Colonic mucosa (tissue), 4 donors: ENCODE measurements at regions not wholly inside any gene's neighbourhood (a gene's known extent, or its start where the extent isn't known, plus 50 kb on each side); places are given as distances from the start of the nearest gene placed in this dataset.

ENCODE experiments used
- DNase-seq: peaks from one replicate; pipeline ENCODE4 v3.0.0-alpha.2; 2020
- H3K27ac ChIP-seq: fragments of 200-600 bp; one replicate; pipeline ENCODE4 v1.8.0; 2021
- H3K27me3 ChIP-seq: fragments of 200-600 bp; one replicate; pipeline ENCODE4 v1.8.0; 2021
- H3K36me3 ChIP-seq: fragments of 200-600 bp; one replicate; pipeline ENCODE4 v1.8.0; 2021
- H3K4me1 ChIP-seq: fragments of 200-600 bp; one replicate; pipeline ENCODE4 v1.8.0; 2021; ENCODE audit warnings: mild to moderate bottlenecking
- H3K4me3 ChIP-seq: fragments of 200-600 bp; one replicate; pipeline ENCODE4 v1.8.0; 2021
- H3K9ac ChIP-seq, 2 donors: one replicate each; pipeline ENCODE4 v1.7.0; 2013; ENCODE audit warnings: control low read depth in 2 of 2, low read depth in 2 of 2, low read length in 2 of 2
- H3K9me3 ChIP-seq: fragments of 200-600 bp; one replicate; pipeline ENCODE4 v1.8.0; 2021
- CTCF ChIP-seq: fragments of 200-600 bp; IDR thresholded peaks from one replicate; pipeline ENCODE4 v1.8.0; 2022; ENCODE audit warnings: antibody characterized with exemption, mild to moderate bottlenecking
- intact Hi-C: fragments of 100-400 bp; cut with DNase I; formaldehyde crosslinking; loops from one replicate; pipeline ENCODE4 v1.14.1; 2022
- donor health status: healthy.
- donor health status: DM: no; HTN: no; CAD: no.
- donor health status: DM: no; HTN: no; CAD: no.

DNA sequence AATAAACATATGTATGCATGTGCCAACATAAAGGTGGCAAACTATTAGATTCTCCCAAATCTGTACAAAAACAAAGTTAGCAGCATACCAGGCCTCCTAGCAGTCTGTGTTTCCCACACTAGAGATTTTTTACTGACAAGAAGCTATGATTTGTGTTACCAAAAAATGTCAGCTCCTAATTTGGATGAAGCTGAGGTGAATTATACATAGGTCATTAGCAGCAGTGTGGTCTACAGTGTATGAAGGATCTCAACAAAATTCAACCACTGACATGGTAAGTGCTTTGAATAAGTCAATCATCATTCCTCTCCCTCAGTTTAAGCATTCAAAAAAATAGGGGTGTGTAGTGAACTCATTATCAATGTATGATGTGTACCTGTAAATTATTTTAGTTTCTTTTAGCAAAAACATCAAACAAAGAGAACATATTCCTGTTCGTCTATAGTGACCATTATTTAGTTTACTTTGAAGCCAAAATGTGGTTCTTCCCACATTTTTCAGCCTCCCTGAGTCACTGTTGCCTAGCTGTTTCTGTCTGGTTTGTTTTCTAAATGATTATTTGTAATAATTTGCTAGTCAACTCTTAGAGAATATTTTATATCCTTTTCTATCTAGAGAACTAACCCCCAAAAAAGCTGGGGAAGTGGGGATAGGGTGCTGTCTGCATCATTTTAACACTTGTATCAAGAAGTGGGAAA lies 52.1 kb upstream of the RGMB start:
- no peaks in the 10 kb centered on the region for H3K9me3 ChIP-seq
- no peaks in the 10 kb centered on the region for H3K36me3 ChIP-seq
- no peak overlapping the region for H3K9ac ChIP-seq
- H3K4me3 ChIP-seq = no peak overlapping the region
- no peaks in the 10 kb centered on the region for H3K4me1 ChIP-seq
- no peaks in the 10 kb centered on the region for H3K27me3 ChIP-seq
- intact Hi-C loops = no loop called here
- TF ChIP-seq CTCF = no peak
- H3K27ac ChIP-seq = no peak overlapping the region
- no peak for DNase-seq

DNA sequence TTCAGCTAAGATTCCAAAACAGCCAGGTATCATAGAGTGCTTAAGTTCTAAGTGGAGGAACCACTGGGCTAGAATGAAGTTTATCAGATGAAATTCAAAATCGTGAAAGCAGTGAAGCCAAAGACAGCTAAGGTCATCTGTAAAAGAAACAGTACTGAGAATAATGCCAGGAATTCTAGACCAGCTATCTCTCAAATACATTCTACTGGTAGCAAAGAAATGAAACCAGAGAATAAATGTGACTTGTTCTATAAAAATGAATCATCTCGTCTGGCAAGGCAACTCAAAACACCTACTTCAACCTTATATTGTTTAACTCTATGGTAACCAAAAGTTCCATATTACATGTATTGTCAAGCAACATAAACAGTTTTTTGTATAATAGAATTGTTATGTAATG lies 51.3 kb upstream of the RGMB start:
- H3K4me3 ChIP-seq = no peak overlapping the region
- no peak overlapping the region for H3K9ac ChIP-seq
- no peaks in the 10 kb centered on the region for H3K9me3 ChIP-seq
- no peaks in the 10 kb centered on the region for H3K36me3 ChIP-seq
- no peak overlapping the region for H3K27ac ChIP-seq
- no peaks in the 10 kb centered on the region for H3K27me3 ChIP-seq
- DNase-seq = no peak
- intact Hi-C loops = no loop called here
- no peaks in the 10 kb centered on the region for H3K4me1 ChIP-seq
- TF ChIP-seq CTCF = no peak

DNA sequence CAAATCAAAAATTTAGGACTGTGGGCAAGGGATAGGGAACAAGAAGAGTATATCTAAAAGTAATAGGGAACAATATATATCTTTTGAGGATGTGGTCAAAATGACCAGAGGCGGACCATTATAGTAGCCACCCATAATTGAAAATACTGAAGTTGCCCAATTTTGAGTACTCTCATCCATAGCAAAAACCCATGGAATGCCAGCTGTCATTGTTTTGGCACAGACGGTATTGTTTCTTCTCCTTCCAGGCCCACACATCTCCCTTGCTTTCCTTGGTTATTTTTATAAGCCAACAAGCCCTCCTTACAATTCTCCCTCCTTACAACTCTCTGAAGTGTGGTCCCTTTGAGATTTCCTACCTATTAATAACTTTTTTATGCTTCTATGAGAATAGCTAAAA lies 50.4 kb upstream of the RGMB start:
- H3K9ac ChIP-seq = no peak overlapping the region
- H3K27ac ChIP-seq = no peak overlapping the region
- no peak for DNase-seq
- no peaks in the 10 kb centered on the region for H3K4me1 ChIP-seq
- no peaks in the 10 kb centered on the region for H3K36me3 ChIP-seq
- no peaks in the 10 kb centered on the region for H3K9me3 ChIP-seq
- no peak overlapping the region for H3K4me3 ChIP-seq
- intact Hi-C loops = no loop called here
- no peaks in the 10 kb centered on the region for H3K27me3 ChIP-seq
- no peak for TF ChIP-seq CTCF
